K562 (cell line): ENCODE measurements at regions not wholly inside any gene's neighbourhood (a gene's known extent, or its start where the extent isn't known, plus 50 kb on each side); places are given as distances from the start of the nearest gene placed in this dataset.

ENCODE experiments used
- ATAC-seq: fragments of 200-7000 bp; cut with Tn5 transposase; 3 replicates; pipeline ENCODE4 v1.9.1; 2020; ENCODE audit warnings: moderate library complexity
- BruUV-seq: library from RNA; stranded (reverse); fragments of 400-500 nt; replicated peaks from 2 replicates; lab custom pipeline; 2021; lab: Mats Ljungman, UMichigan
- CTCF ChIA-PET: fragments of 300-600 bp; formaldehyde crosslinking; extraction: SDS; loops from one replicate; lab custom pipeline; 2021; ENCODE audit warnings: low intra/inter-chr PET ratio; lab: Yijun Ruan, JAX
- POLR2A ChIA-PET: fragments of 300-600, 350-650 bp; sonication (Branson Sonifier 250); formaldehyde crosslinking; extraction: SDS; loops from one replicate; lab custom pipeline; 2021; ENCODE audit warnings: antibody characterized with exemption, inconsistent platforms; lab: Yijun Ruan, JAX
- DNase-seq, 4 experiments: peaks; one replicate each; pipeline versions ENCODE4 v3.0.0 to v3.0.0-alpha.2; 2011 to 2018; ENCODE audit warnings: low spot score in 3 of 4, mixed read lengths in 3 of 4; ENCODE audit errors: extremely low read depth in 1 of 4
- FAIRE-seq: peaks from 2 replicates; lab custom pipeline; 2011; peaks lifted over from hg19 to GRCh38; lab: Jason Lieb, UNC
- H2AFZ ChIP-seq: 2 replicates; pipeline ENCODE4 v1.6.0; 2011; ENCODE audit warnings: low read depth, low read length, control low read depth, inconsistent platforms
- H3K27ac ChIP-seq: fragments of 200-600 bp; 3 replicates; pipeline ENCODE4 v1.8.0; 2011; ENCODE audit warnings: low read depth, mild to moderate bottlenecking, control low read depth, inconsistent platforms, low read length, moderate library complexity, mixed read lengths; ENCODE audit errors: extremely low read depth
- H3K27me3 ChIP-seq, 2 experiments: fragments of 300-600 bp in 1 of 2; 2 replicates in 1 of 2; 3 replicates in 1 of 2; pipeline versions ENCODE4 v1.6.0 to v1.8.0; 2011; ENCODE audit warnings: inconsistent platforms in 2 of 2, low read length in 2 of 2, mild to moderate bottlenecking in 1 of 2, mixed read lengths in 1 of 2, moderate library complexity in 1 of 2; ENCODE audit not compliant: control insufficient read depth in 2 of 2, insufficient read depth in 2 of 2
- H3K36me3 ChIP-seq: fragments of 300-600 bp; 3 replicates; pipeline ENCODE4 v1.8.0; 2011; ENCODE audit warnings: mild to moderate bottlenecking, low read length, inconsistent platforms; ENCODE audit not compliant: control insufficient read depth, insufficient read depth
- H3K4me1 ChIP-seq, 2 experiments: fragments of 200-600 bp in 1 of 2; replicated peaks in 1 of 2; 2 replicates in 1 of 2; 3 replicates in 1 of 2; pipeline versions ENCODE4 v1.5.1 to v1.8.0; 2011; ENCODE audit warnings: inconsistent platforms in 2 of 2, low read length in 2 of 2, mild to moderate bottlenecking in 1 of 2, mixed read lengths in 1 of 2, moderate library complexity in 1 of 2; ENCODE audit not compliant: control insufficient read depth in 2 of 2, insufficient read depth in 2 of 2
- H3K4me2 ChIP-seq: 2 replicates; pipeline ENCODE4 v1.6.1; 2011; ENCODE audit warnings: low read length, control low read depth, inconsistent platforms, mixed read lengths; ENCODE audit not compliant: insufficient read depth
- H3K4me3 ChIP-seq: fragments of 200-600 bp; sonication (generic), shearing (Covaris generic); 2 replicates; pipeline ENCODE4 v1.5.1; 2016; ENCODE audit warnings: control low read depth, inconsistent platforms
- H3K79me2 ChIP-seq: fragments of 200-600 bp; 3 replicates; pipeline ENCODE4 v1.8.0; 2011; ENCODE audit warnings: low read length, inconsistent platforms; ENCODE audit not compliant: control insufficient read depth, insufficient read depth
- H3K9ac ChIP-seq, 2 experiments: 2 replicates each; pipeline versions ENCODE4 v1.6.0 to v1.6.1; 2011; ENCODE audit warnings: low read depth in 2 of 2, low read length in 2 of 2, control low read depth in 1 of 2, inconsistent platforms in 1 of 2, mild to moderate bottlenecking in 1 of 2, mixed read lengths in 1 of 2; ENCODE audit not compliant: insufficient read depth in 1 of 2
- H3K9me1 ChIP-seq: one replicate; pipeline ENCODE4 v1.6.0; 2011; ENCODE audit warnings: inconsistent platforms, mild to moderate bottlenecking, low read length, moderate library complexity; ENCODE audit not compliant: control insufficient read depth, insufficient read depth
- H3K9me3 ChIP-seq: replicated peaks from 2 replicates; pipeline ENCODE4 v1.5.1; 2011; ENCODE audit warnings: low read depth, low read length, inconsistent platforms; ENCODE audit not compliant: control insufficient read depth, insufficient read depth
- H4K20me1 ChIP-seq: replicated peaks from 2 replicates; pipeline ENCODE4 v1.6.1; 2011; ENCODE audit warnings: low read length, inconsistent platforms, mixed read lengths; ENCODE audit not compliant: control insufficient read depth, insufficient read depth
- NKRF ChIP-seq: fragments of 450-650 bp; IDR thresholded peaks from 2 replicates; pipeline ENCODE4 v1.6.1; 2016; ENCODE audit warnings: borderline replicate concordance
- RBM39 ChIP-seq: fragments of 200-400 bp; formaldehyde crosslinking; optimal IDR thresholded peaks from 2 replicates; pipeline ENCODE3; 2018; ENCODE audit warnings: low read depth, low read length
- SP2 ChIP-seq: IDR thresholded peaks from 2 replicates; pipeline ENCODE4 v1.6.1; 2011; ENCODE audit warnings: mild to moderate bottlenecking, low read depth, low read length, moderate library complexity; ENCODE audit not compliant: poor library complexity, severe bottlenecking; ENCODE audit errors: extremely low read depth
- WGBS: fragments of 100-300 bp; shearing (Covaris generic); methylation state at CpG from one replicate; pipeline ENCODE4 v1.1.6; 2016; ENCODE audit warnings: low coverage, mixed read lengths; ENCODE audit not compliant: insufficient coverage; ENCODE audit errors: missing lambda C conversion rate; 5-methylcytosine and 5-hydroxymethylcytosine counted together
- in situ Hi-C: fragments of 300-500 bp; cut with MboI; formaldehyde crosslinking; loops from 4 replicates; pipeline ENCODE4 v1.15.0; 2018; ENCODE audit warnings: inconsistent platforms, mixed read lengths
- intact Hi-C: fragments of 100-400 bp; cut with micrococcal nuclease; formaldehyde crosslinking; loops from 2 replicates; pipeline ENCODE4 v1.14.2; 2022
- TF ChIP-seq, protein P1 (sequence below): fragments of 450-650 bp; formaldehyde crosslinking; IDR thresholded peaks from 2 replicates; pipeline ENCODE4 v1.4.0; 2020; ENCODE audit warnings: mild to moderate bottlenecking, mixed read lengths

- ChIA-PET CTCF (no interaction called here), POLR2A (no interaction called here)
- Histone ChIP-seq H4K20me1 (no peaks in the 10 kb centered on the region), H3K79me2 (no peaks in the 10 kb centered on the region), H3K27ac (no peak overlapping the region), H3K9me3 (no peaks in the 10 kb centered on the region), H3K36me3 (no peaks in the 10 kb centered on the region), H3K4me1 (peaks cover 0 to 20% of the 10 kb centered on the region in 2 experiments; a peak in 2 of 5 replicates), H2AFZ (no peak overlapping the region), H3K27me3 (no peaks in the 10 kb centered on the region), H3K9me1 (no peaks in the 10 kb centered on the region), H3K4me3 (no peak overlapping the region), H3K4me2 (no peak overlapping the region), H3K9ac (no peak overlapping the region)
- no peak for DNase-seq
- no TSS peak for BruUV-seq
- no peak for ATAC-seq
- intact Hi-C loops, result no loop called here
- WGBS, result 51% methylated on average over 4 of the region's 5 CpGs
- FAIRE-seq, result no peak
- in situ Hi-C loops, result no loop called here
- TF ChIP-seq, protein P1, sequence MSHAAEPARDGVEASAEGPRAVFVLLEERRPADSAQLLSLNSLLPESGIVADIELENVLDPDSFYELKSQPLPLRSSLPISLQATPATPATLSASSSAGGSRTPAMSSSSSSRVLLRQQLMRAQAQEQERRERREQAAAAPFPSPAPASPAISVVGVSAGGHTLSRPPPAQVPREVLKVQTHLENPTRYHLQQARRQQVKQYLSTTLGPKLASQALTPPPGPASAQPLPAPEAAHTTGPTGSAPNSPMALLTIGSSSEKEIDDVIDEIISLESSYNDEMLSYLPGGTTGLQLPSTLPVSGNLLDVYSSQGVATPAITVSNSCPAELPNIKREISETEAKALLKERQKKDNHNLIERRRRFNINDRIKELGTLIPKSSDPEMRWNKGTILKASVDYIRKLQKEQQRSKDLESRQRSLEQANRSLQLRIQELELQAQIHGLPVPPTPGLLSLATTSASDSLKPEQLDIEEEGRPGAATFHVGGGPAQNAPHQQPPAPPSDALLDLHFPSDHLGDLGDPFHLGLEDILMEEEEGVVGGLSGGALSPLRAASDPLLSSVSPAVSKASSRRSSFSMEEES (CRISPR knock-in tag), result peak; percentile 63
- TF ChIP-seq SP2 (no peak), RBM39 (no peak), NKRF (no peak)
These were observed 233.1 kb upstream of the ZNF217 start for GRCh38 chr20:53826597-53827291.
